ENCODE measurements at regions not wholly inside any gene's neighbourhood (a gene's known extent, or its start where the extent isn't known, plus 50 kb on each side); places are given as distances from the start of the nearest gene placed in this dataset.

GRCh38 chr22:47600791-47601625 is 838.6 kb downstream of the TBC1D22A start:
- H3K4me3 ChIP-seq (ENCODE audit: severe bottlenecking) = no peak overlapping the region
- peaks cover 11% of the 10 kb centered on the region for H3K27me3 ChIP-seq (ENCODE audit: insufficient read depth, poor library complexity, severe bottlenecking)
- no peaks in the 10 kb centered on the region for H3K36me3 ChIP-seq (ENCODE audit: low read depth)
- ATAC-seq (ENCODE audit: low read depth) = no peak
- DNase-seq (ENCODE audit: low spot score) = no peak
- no peak overlapping the region for H3K27ac ChIP-seq (ENCODE audit: poor library complexity, severe bottlenecking)
- H3K4me1 ChIP-seq (ENCODE audit: insufficient read depth, poor library complexity, severe bottlenecking) = no peaks in the 10 kb centered on the region
- TF ChIP-seq CTCF (IDR thresholded peaks at IDR 0.05; ENCODE audit: poor library complexity, severe bottlenecking) = no peak
- no peaks in the 10 kb centered on the region for H3K9me3 ChIP-seq (ENCODE audit: severe bottlenecking)

- Histone ChIP-seq H3K9me3 (ENCODE audit: severe bottlenecking) (no peaks in the 10 kb centered on the region), H3K27ac (ENCODE audit: poor library complexity, severe bottlenecking) (no peak overlapping the region)
- DNase-seq (ENCODE audit: low spot score) = no peak
These were observed 837.8 kb downstream of the TBC1D22A start for GRCh38 chr22:47600281-47600680.

GRCh38 chr22:47599753-47600152 is 837.3 kb downstream of the TBC1D22A start:
- H3K9me3 ChIP-seq (ENCODE audit: severe bottlenecking) = no peaks in the 10 kb centered on the region

More at GRCh38 chr22:47600281-47600680, 837.8 kb downstream of the TBC1D22A start:
- ATAC-seq (ENCODE audit: low read depth) = no peak
- no peaks in the 10 kb centered on the region for H3K4me1 ChIP-seq (ENCODE audit: insufficient read depth, poor library complexity, severe bottlenecking)
- peaks cover 4% of the 10 kb centered on the region for H3K27me3 ChIP-seq (ENCODE audit: insufficient read depth, poor library complexity, severe bottlenecking)
- TF ChIP-seq CTCF (IDR thresholded peaks at IDR 0.05; ENCODE audit: poor library complexity, severe bottlenecking) = no peak
- H3K4me3 ChIP-seq (ENCODE audit: severe bottlenecking) = no peak overlapping the region
- H3K36me3 ChIP-seq (ENCODE audit: low read depth) = no peaks in the 10 kb centered on the region

GRCh38 chr22:47598864-47599263 is 836.4 kb downstream of the TBC1D22A start:
- no peaks in the 10 kb centered on the region for H3K36me3 ChIP-seq (ENCODE audit: low read depth)
- DNase-seq (ENCODE audit: low spot score) (no peak), ATAC-seq (ENCODE audit: low read depth) (no peak)
- no peak overlapping the region for H3K27ac ChIP-seq (ENCODE audit: poor library complexity, severe bottlenecking)
- H3K9me3 ChIP-seq (ENCODE audit: severe bottlenecking) = no peaks in the 10 kb centered on the region
- H3K4me1 ChIP-seq (ENCODE audit: insufficient read depth, poor library complexity, severe bottlenecking) = no peaks in the 10 kb centered on the region
- no peak overlapping the region for H3K4me3 ChIP-seq (ENCODE audit: severe bottlenecking)
- H3K27me3 ChIP-seq (ENCODE audit: insufficient read depth, poor library complexity, severe bottlenecking) = no peaks in the 10 kb centered on the region
- no peak for TF ChIP-seq CTCF (IDR thresholded peaks at IDR 0.05; ENCODE audit: poor library complexity, severe bottlenecking)

More at GRCh38 chr22:47599753-47600152, 837.3 kb downstream of the TBC1D22A start:
- Histone ChIP-seq H3K4me1 (ENCODE audit: insufficient read depth, poor library complexity, severe bottlenecking) (no peaks in the 10 kb centered on the region), H3K27me3 (ENCODE audit: insufficient read depth, poor library complexity, severe bottlenecking) (no peaks in the 10 kb centered on the region), H3K4me3 (ENCODE audit: severe bottlenecking) (no peak overlapping the region), H3K27ac (ENCODE audit: poor library complexity, severe bottlenecking) (no peak overlapping the region), H3K36me3 (ENCODE audit: low read depth) (no peaks in the 10 kb centered on the region)
- no peak for ATAC-seq (ENCODE audit: low read depth)
- DNase-seq (ENCODE audit: low spot score) = no peak
- TF ChIP-seq CTCF (IDR thresholded peaks at IDR 0.05; ENCODE audit: poor library complexity, severe bottlenecking) = no peak

GRCh38 chr22:47597041-47597440 is 834.6 kb downstream of the TBC1D22A start:
- Histone ChIP-seq H3K4me3 (ENCODE audit: severe bottlenecking) (no peak overlapping the region), H3K27me3 (ENCODE audit: insufficient read depth, poor library complexity, severe bottlenecking) (no peaks in the 10 kb centered on the region), H3K9me3 (ENCODE audit: severe bottlenecking) (no peaks in the 10 kb centered on the region), H3K4me1 (ENCODE audit: insufficient read depth, poor library complexity, severe bottlenecking) (no peaks in the 10 kb centered on the region), H3K27ac (ENCODE audit: poor library complexity, severe bottlenecking) (no peak overlapping the region), H3K36me3 (ENCODE audit: low read depth) (no peaks in the 10 kb centered on the region)
- no peak for TF ChIP-seq CTCF (IDR thresholded peaks at IDR 0.05; ENCODE audit: poor library complexity, severe bottlenecking)
- ATAC-seq (ENCODE audit: low read depth) = no peak
- no peak for DNase-seq (ENCODE audit: low spot score)
